ENCODE measurements at regions not wholly inside any gene's neighbourhood (a gene's known extent, or its start where the extent isn't known, plus 50 kb on each side); places are given as distances from the start of the nearest gene placed in this dataset.

GRCh38 chr3:124374583-124374982, 355.7 kb upstream of the UMPS start:
- no peak for TF ChIP-seq MAFK (IDR thresholded peaks at IDR 0.05; ENCODE audit: low read depth, low read length)
- TF ChIP-seq, protein P1, sequence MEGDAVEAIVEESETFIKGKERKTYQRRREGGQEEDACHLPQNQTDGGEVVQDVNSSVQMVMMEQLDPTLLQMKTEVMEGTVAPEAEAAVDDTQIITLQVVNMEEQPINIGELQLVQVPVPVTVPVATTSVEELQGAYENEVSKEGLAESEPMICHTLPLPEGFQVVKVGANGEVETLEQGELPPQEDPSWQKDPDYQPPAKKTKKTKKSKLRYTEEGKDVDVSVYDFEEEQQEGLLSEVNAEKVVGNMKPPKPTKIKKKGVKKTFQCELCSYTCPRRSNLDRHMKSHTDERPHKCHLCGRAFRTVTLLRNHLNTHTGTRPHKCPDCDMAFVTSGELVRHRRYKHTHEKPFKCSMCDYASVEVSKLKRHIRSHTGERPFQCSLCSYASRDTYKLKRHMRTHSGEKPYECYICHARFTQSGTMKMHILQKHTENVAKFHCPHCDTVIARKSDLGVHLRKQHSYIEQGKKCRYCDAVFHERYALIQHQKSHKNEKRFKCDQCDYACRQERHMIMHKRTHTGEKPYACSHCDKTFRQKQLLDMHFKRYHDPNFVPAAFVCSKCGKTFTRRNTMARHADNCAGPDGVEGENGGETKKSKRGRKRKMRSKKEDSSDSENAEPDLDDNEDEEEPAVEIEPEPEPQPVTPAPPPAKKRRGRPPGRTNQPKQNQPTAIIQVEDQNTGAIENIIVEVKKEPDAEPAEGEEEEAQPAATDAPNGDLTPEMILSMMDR (IDR thresholded peaks at IDR 0.05; ENCODE audit: control extremely low read depth in 1 of 3, insufficient read depth in 1 of 3, low read depth in 1 of 3, low read length in 3 of 3), result no peak
